Mesothelial cell of epicardium (in vitro differentiated cells): ENCODE measurements at regions not wholly inside any gene's neighbourhood (a gene's known extent, or its start where the extent isn't known, plus 50 kb on each side); places are given as distances from the start of the nearest gene placed in this dataset.

Source experiments
- DNase-seq, 2 experiments: peaks; one replicate each; pipeline ENCODE4 v3.0.0; 2021; ENCODE audit warnings: low spot score in 2 of 2; ENCODE audit not compliant: unreplicated experiment in 2 of 2
- H3K27ac Mint-ChIP-seq: 2 replicates; pipeline ENCODE4 v1.8.0; 2021; ENCODE audit warnings: mixed read lengths
- H3K27me3 Mint-ChIP-seq: 2 replicates; pipeline ENCODE4 v1.8.0; 2021; ENCODE audit warnings: low read depth, mixed read lengths
- H3K36me3 Mint-ChIP-seq: 2 replicates; pipeline ENCODE4 v1.8.0; 2021; ENCODE audit warnings: mixed read lengths
- H3K4me1 Mint-ChIP-seq: 2 replicates; pipeline ENCODE4 v1.8.0; 2021; ENCODE audit warnings: mixed read lengths
- H3K4me3 Mint-ChIP-seq: 2 replicates; pipeline ENCODE4 v1.8.0; 2021; ENCODE audit warnings: mild to moderate bottlenecking, moderate library complexity, mixed read lengths
- H3K9me3 Mint-ChIP-seq: 2 replicates; pipeline ENCODE4 v1.8.0; 2021; ENCODE audit warnings: mixed read lengths
- TF ChIP-seq, protein P1 (sequence below): fragments of 200-600 bp; sonication (generic); IDR thresholded peaks from one replicate; pipeline ENCODE4 v1.5.0; 2021; ENCODE audit warnings: antibody characterized with exemption; ENCODE audit not compliant: unreplicated experiment

DNA sequence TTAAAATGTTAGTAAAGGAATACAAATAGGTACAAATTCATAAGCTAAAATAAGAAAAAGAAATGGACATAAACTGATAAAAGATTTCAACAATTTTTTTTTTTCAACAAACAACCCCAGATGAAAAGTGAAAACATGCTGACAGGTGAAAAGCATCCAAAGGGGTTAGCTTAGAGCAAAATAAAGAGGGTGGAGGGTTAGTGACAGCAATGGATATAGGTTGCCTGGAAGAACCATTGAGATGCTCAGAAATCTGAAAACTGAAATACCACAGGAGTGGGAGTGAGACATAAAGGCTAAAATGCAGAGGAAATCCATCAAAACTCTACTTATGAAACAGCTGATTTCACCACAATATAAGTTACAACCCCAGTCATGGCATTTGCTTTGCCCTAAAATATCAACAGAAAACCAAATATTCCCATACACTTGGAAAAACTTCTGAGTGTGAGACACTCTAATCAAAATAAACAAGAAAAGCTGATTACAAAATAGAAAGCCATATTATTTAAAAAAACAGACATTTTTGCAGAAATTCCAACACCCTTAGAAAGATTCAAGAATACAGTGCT, 136.3 kb upstream of the PLEKHG7 start:
- Mint-ChIP-seq H3K27me3 (no peaks in the 10 kb centered on the region), H3K4me1 (peaks cover 8% of the 10 kb centered on the region), H3K4me3 (no peak overlapping the region), H3K27ac (no peak overlapping the region), H3K9me3 (peaks cover 10% of the 10 kb centered on the region), H3K36me3 (no peaks in the 10 kb centered on the region)
- TF ChIP-seq, protein P1, sequence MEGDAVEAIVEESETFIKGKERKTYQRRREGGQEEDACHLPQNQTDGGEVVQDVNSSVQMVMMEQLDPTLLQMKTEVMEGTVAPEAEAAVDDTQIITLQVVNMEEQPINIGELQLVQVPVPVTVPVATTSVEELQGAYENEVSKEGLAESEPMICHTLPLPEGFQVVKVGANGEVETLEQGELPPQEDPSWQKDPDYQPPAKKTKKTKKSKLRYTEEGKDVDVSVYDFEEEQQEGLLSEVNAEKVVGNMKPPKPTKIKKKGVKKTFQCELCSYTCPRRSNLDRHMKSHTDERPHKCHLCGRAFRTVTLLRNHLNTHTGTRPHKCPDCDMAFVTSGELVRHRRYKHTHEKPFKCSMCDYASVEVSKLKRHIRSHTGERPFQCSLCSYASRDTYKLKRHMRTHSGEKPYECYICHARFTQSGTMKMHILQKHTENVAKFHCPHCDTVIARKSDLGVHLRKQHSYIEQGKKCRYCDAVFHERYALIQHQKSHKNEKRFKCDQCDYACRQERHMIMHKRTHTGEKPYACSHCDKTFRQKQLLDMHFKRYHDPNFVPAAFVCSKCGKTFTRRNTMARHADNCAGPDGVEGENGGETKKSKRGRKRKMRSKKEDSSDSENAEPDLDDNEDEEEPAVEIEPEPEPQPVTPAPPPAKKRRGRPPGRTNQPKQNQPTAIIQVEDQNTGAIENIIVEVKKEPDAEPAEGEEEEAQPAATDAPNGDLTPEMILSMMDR: no peak
- DNase-seq: no peak

DNA sequence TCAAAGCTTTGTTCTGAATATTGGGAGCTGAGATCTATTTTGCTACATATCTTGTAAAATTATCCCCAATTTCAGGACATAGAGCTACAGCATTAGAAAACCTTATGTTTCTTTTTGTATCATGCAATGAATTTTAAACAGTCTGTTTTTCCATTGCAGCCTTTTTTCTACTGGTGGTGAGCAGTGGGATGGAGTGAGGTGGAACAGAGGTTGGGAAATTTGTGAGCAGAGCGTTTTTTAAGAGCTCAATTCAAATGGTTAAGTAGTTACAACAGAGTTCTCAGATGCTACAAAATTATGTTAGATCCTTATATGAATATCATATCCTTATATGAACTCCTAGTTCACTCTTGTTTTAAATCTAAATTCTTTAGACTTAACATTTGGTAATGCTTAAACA, 139.0 kb upstream of the PLEKHG7 start:
- no peak for DNase-seq
- H3K4me3 Mint-ChIP-seq: no peak overlapping the region
- no peak overlapping the region for H3K27ac Mint-ChIP-seq
- TF ChIP-seq, protein P1: no peak
- no peaks in the 10 kb centered on the region for H3K36me3 Mint-ChIP-seq
- H3K4me1 Mint-ChIP-seq: peaks cover 14% of the 10 kb centered on the region
- H3K9me3 Mint-ChIP-seq: peaks cover 15% of the 10 kb centered on the region
- no peaks in the 10 kb centered on the region for H3K27me3 Mint-ChIP-seq

DNA sequence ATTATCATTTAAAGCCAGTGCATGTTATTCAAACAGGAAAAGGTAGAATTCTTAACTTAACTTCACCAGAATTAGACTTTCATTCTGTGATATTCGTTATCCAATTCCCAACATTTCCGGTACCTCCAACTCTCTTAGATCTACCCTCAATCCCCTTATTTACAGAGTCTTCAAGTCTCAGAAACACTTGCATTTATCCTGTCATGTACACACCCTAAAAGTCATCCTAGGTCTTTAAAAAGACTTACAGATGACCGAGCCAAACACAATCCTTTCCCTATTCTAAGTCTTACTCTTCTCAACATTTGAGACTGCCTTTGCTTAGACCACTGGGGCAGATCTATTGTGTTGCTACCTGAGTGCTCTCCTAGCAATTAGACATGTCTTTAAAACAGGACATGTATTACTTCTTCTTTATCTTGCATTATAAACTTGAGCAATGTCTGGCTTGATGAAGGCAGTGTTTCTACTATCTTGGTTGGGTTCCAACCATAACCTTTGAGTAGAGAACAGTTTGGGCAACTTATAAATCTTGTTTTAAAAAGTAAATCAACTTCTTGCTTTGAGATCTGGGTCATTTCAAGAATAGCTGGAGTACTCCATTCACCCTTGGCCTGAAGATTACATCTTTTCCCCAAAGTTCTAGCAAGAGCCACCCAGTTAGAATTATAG, 140.6 kb upstream of the PLEKHG7 start:
- Mint-ChIP-seq H3K9me3 (peaks cover 13% of the 10 kb centered on the region), H3K27me3 (no peaks in the 10 kb centered on the region), H3K27ac (no peak overlapping the region), H3K4me3 (no peak overlapping the region), H3K36me3 (no peaks in the 10 kb centered on the region), H3K4me1 (peaks cover 23% of the 10 kb centered on the region)
- no peak for DNase-seq
- TF ChIP-seq, protein P1: no peak

DNA sequence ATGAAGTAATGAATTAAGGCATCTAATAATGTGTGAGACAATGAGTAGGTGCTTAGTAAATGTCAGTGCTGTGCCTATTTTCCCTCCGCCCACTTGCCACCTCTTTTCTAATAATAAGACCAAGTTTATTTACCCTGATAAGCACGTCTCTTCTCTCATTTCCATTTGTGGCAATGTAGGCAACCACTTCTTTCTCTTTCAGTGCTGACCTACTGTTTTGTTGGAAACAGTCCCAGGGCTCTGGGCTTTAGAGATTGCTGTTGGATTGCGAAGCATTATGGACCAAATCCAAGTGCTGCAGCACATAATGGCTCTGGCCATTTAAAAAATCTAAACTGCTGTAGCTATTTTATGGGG, 141.3 kb upstream of the PLEKHG7 start:
- H3K4me1 Mint-ChIP-seq: peaks cover 29% of the 10 kb centered on the region
- H3K27ac Mint-ChIP-seq: peak overlapping the region; percentile 32
- no peak overlapping the region for H3K4me3 Mint-ChIP-seq
- no peaks in the 10 kb centered on the region for H3K36me3 Mint-ChIP-seq
- peaks cover 9% of the 10 kb centered on the region for H3K9me3 Mint-ChIP-seq
- DNase-seq: no peak
- no peaks in the 10 kb centered on the region for H3K27me3 Mint-ChIP-seq
- TF ChIP-seq, protein P1: no peak

DNA sequence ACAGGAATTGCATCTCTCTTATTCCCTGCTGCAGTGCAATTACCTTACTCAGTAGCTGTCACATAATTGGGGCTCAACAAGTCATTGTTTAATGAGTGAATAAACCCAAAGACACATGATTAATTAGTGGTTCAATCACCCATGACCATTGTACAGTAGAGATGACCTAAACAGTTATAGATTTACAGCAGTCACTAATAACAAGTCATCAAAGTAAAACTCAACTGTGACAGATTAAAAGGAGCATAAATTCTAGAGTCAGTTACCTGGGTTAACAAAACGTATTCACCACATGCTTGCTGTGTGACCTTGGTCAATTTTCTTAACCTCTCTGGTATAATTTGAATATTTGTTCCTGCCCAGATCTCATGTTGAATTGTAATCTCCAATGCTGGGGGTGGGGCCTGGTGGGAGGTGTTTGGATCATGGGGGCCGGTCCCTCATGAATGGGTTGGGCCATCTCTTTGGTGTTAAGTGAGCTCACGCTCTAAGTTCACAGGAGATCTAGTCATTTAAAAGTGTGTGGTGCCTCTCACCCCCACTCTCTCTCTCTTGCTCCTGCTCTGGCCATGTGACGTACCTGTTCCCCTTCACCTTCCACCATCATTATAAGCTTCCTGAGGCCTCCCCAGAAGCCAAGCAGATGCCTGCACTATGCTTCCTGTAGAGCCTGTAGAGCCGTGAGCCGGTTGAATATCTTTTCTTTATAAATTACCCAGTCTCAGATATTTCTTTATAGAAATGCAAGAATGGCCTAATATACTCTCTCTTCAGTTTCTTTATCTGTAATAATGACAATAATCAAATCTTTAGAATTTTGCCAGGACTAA, 141.9 kb upstream of the PLEKHG7 start:
- TF ChIP-seq, protein P1: no peak
- H3K4me3 Mint-ChIP-seq: no peak overlapping the region
- H3K27ac Mint-ChIP-seq: peak overlapping the region; percentile 32
- DNase-seq: no peak
- peaks cover 35% of the 10 kb centered on the region for H3K4me1 Mint-ChIP-seq
- H3K27me3 Mint-ChIP-seq: no peaks in the 10 kb centered on the region
- peaks cover 9% of the 10 kb centered on the region for H3K9me3 Mint-ChIP-seq
- H3K36me3 Mint-ChIP-seq: no peaks in the 10 kb centered on the region
